Fibroblast of skin of right quadriceps (primary cell): ENCODE measurements at regions not wholly inside any gene's neighbourhood (a gene's known extent, or its start where the extent isn't known, plus 50 kb on each side); places are given as distances from the start of the nearest gene placed in this dataset.

Experiments
- DNase-seq: peaks from one replicate; pipeline ENCODE4 v3.0.0-alpha.2; 2013

DNA sequence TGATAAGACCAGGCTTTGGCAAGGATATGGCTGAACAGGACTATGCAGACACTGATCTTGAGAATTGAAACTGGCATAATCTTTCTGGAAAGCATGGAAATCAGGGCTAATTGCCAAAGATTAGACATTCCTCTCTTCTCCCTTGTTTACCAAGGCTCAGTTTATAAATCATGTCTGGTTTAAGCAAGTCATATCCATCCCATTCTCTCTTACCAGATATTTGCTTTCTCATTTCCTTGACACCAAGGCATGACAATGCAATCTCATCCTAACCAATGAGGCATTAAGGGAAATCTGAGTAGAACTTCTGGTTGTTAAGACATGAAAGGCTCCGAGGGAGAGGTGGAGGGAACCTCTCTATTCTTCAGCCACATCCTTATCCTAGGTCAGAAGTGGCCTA, 110.3 kb upstream of the CEP85L start:
- no peak for DNase-seq

DNA sequence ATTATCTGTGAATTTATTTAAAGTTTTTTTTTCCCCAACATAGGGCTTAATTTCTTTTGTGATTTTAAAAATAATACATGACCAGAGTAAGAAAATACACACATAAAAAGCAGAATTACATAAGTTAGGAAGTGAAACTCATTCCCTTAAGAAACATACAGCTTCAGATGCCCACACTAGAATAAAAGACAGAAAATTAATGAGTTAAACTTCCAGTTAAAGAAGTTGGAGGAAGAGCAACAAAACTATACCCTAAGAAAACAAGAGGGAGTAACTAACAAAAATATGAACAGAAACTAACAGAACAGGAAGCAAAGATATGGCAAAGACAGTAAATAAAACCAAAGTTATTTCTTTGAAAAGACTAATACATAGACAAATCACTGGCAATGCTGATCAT, 107.6 kb upstream of the CEP85L start:
- DNase-seq = no peak

DNA sequence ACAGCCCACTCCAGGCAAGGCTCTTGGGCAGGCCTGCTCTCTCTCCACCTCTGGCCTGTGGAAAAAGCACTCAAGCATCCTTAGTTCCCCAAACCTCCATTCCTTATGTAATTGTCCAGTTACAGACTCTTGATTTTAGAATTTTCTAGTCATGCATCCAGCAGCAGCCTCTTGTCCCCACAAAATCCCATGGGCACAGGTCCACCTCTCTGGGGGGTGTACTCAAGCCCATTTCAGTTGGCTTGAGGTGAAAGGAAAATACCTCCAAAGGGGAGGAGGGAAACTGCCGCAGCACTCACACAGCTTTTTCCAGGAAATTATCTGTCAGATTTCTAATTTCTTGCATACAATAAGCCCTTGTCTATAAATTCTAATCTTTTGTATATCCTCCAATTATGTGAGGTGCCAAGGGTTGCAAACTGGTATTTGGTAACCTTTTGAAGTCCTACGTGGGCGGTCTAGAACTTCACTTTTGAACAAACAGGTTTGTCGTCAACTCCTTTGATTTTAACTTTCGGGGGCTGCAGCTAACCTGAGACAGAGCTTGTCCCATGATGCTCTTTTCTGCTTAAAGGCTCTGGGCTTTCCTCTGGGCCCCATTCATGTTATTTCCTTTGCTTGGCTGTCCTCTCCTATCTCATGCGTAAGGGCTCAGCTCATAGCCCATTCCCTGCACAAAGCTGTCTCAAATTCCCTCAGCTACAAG, 104.7 kb upstream of the CEP85L start:
- DNase-seq = no peak

DNA sequence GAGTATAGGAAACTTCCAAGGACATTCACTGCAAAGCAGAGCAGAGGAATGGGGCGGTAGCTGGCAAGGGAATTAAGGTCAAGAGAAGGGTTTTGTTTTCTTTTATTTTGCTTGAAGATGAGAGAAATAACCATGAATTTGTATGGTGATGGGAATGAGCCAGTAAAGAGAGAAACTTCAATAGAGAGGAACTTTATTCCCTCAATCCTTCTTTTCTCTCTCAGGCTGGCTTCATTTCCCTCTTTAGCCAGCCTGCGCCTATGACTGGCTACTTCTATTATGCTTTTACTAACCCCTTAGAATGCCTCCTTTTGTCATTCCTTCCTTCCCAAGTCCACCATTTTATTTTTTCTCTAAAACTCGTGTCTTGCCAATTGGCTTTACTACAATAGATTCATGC, 101.4 kb upstream of the CEP85L start:
- DNase-seq = no peak

DNA sequence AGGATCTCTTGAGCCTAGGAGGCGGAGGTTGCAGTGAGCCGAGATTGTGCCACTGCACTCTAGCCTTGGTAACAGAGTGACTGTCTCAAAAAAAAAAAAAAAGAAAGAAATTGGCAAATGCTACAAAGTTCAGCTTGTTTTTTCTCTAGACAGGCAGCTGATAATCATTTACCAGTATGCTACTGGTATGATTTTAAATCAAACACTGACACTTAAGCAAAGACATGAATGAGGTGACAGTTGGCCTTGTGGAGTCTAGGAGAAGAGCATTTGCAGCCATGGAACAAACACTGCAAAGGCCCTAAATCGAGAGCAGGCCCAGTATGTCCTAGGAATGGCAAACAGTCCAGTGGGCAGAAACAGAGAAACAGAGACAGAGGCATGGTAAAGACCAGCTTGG, 99.7 kb upstream of the CEP85L start:
- no peak for DNase-seq

DNA sequence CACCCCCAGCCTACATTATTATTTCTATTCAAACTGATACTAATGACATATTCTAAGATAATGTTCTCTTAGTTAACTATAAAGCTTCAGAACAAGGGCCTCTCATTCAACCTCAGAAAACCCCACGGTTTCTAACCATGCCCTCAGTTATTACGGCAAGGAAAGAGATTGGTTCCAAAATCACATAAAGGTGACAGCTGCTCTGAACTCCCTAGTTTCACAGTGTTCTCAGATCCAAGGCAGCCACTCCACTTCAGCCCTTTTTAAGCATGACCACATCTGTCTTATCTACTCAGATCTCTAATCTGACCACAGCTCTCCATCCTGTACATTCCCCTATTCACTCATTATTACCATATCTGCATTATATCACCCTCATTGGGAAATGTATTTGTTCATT, 98.8 kb upstream of the CEP85L start:
- no peak for DNase-seq

DNA sequence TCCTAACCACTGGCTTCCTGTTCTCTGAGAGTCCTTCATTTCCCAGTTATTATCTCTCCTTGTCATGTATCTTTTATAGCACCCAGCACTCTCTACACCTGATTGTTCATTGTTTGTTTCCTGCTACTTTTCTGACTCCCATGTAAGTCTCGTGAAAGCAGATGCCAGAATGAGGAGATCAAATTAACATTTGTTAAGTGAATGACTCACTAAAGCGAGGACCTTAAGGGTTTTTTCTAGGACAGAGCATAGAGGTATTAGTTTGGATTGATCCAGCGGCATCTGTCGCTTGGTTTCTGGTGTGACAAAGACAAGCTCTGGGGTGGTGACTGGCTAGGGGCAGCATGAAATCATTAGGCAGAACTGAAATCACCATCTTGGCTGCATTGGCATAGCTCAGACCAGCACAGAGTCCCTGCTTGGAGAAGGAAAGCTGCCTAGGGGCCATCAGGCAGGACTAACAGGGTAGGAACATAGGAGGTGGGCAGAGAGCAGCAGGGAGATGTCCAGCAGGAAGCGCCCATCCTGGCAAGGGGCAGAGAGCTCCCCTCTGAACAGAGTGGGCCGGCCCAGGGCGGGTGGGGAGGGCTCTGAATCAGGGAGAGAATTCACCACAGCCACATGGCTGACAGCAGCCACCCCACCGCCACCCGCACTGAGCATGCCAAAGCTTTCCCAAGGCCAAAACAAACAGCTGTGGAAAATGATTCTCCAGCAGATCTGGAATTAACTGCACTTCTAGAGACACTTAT, 97.1 kb upstream of the CEP85L start:
- peak; percentile 55 for DNase-seq

DNA sequence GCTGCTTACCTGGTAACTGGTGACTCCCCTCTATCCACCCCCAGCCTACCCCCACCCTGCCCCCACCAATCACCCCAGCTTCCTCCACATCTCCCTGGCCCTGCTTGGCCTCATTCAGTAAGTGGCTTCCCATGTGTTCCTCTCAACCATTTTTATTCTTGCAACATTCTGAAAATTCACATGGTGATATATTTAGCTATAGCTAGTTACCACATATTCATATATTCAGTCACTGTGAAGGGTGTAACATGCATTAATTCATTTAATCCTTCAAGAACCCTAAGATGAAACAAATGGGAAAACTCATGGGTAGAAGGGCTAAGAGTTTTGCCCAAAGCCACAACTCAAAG, 95.4 kb upstream of the CEP85L start:
- DNase-seq = no peak

DNA sequence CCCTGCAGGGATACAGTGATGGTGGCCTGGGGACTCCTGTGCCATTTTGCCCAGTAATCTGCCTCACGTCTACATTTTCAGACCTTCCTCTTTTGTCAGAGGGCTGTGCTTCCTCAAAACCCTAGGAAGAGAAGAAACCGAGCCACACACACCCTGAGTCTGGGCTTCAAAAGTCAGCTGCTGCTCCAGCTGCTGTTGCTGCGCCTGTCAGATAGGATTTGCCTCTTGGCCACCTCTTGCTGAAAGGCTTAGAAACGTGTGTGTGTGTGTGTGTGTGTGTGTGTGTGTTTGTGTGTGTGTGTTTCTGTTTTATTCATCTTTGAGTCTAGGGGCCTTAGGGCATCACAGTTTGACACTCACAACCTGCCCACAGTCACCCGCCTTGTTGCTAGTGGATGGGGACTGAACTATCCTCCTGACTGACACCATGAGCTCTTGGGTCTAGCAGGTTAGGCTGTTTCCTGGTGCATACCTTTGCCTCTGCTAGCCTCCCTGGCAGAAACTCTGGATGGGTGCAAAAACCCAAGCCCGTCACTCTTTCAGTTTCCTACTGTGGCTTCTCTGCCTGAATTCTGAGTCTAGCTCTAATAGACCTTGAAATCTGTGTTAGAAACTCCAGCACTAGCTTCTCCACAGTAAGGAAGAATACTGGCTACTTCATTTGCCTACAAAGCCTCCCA, 94.9 kb upstream of the CEP85L start:
- no peak for DNase-seq

DNA sequence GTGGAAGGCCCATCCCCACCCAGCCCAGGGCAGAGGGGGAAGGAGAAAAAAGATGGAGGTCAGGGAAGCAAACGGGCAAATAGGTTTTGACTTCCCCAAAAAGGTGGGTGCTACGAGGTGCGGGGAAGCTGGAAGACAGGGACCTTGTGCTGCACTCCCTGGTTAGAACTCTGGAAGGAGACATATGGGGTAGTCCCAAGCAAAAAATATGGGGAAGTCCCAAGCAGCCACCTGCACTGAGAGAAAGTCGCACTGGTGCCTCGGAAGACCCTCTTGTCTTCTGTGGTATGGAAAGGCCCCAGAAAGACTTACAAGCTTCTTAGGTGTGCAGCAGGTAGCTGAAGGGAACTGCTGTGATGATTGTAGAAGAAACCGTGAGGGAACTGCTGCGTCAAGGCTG, 93.8 kb upstream of the CEP85L start:
- no peak for DNase-seq

DNA sequence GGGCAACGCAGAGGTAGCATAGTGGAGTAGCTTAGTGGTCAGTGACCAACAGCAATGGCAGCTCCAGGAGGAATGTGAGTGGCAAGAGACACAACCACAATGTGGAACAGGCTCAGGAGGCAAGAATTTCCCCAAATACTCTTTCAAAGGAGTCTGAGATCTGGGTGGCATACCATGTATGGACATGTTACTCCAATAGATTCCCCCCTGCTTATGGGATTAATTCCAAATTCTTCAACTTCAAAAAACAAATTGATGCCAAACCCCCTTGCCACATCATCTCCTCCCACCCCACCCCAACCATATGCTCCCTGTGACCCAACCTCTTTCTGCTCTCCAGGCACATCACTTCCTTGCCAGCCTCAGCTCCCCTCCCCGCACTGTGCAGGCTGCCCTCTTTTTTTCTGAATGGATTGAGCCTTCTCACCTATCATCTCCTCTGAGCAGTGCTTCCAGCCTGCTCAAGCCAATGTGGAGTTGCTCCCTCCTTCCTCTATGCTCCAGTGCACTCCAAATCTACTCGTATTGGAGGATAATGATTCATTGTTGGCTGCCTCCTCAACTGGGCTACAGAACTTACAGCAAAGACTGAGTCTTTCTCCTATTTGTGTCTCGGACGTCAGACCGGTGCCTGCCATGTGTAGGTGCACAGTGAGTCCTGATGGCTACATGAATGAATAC, 93.0 kb upstream of the CEP85L start:
- DNase-seq = peak; percentile 86

DNA sequence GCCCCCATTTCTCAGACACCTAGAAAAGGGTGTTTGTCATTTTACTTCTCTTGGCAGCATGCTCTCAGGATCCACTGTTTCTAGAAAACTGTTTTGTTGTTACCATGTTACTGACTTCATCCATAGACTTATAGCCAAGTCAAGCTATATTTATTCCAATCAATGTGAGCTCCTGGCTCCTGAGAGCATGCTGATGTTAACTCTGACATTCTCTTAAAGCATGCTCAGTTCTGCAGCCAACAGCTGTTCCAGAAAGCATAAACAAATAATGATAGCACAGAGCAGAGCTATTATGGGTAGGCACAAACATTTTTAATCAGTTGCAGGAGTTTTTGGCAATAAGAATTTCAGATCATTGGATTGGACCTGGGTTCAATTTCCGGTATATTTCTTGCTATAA, 92.4 kb upstream of the CEP85L start:
- DNase-seq = peak; percentile 44

DNA sequence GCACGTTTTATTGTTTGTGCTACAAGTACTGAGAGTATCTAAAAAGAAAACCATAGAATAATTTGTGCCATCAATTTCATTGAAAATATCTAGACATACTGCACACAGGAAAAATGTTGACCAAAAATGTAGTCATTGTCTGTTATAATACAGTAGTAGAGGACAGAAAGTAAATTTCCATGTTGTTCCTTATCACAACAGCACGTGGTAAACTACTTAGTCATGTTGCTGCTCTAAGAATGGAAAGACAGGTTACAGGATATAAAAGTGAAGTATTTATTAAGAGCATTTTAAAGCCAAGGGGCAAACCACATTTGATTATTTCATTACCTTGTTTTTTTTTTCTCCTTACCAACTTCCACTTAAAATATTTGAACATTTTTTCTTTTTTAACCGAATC, 89.0 kb upstream of the CEP85L start:
- DNase-seq = no peak

DNA sequence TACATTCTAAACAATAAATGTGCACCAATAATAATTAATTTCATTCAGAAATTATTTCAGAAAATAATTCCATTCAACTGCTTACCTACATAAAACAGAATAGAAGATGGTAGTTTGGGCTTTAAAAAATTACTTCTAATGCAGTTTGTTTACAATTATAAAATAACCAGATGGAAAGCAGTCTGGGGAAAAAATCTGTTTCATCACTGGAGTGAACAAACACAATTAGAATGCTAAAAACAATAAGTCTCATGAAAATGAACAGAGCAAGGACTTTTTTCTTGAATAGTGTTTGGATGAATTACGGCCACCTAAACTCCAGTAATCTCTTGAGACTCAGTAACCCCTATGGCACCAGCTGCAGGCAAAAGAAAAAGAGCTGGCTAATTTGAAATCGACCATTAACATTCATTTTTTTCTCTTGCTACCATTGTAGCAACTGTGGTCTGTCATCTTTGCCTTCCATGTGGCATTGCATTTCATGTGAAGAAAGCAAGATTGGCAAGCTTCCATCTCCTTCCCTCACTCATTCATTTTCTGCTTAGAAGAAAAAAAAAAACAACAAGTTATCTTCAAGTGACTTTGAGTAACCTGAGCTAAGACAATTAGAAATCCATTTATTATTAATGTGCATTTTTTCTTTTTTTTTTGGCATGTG, 88.4 kb upstream of the CEP85L start:
- DNase-seq = peak; percentile 20

DNA sequence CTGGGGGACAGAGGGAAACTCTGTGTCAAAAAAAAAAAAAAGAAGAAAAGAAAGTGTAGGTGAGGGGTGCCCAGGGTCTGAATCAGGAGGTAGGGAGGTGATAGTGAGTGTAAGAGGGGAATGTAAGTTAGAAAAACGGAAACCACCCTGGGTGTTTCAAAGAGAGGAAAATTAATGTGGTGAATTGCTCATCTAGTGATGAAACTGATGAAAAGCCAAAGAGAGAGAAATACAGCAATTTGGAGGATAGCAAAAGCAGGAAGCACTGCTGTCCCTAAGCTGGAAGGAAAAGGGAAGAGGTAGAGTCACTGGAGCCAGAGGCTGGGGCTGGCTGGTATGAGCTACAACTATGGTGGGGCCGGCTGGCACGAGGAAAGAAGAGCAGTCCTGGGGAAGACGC, 85.0 kb upstream of the CEP85L start:
- no peak for DNase-seq

DNA sequence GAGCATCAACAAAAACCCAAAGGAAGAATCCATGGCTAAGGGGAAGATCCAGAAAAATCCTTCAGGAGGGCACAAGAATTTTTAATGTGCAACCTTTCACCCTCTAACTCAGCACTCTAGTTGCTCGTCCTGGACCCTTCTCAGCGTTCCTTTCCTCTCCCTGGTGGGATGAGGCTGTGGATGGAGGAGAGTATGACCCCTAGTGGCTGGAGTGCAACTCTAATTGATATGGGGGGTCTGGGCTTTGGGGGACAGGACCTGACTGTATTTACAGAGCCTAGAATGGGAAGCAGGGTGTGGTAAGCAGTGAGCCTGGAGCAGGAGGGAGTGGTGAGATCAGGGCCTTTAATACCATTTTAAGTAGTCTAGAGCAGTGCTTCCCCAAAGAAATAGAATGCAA, 83.9 kb upstream of the CEP85L start:
- peak; percentile 32 for DNase-seq

DNA sequence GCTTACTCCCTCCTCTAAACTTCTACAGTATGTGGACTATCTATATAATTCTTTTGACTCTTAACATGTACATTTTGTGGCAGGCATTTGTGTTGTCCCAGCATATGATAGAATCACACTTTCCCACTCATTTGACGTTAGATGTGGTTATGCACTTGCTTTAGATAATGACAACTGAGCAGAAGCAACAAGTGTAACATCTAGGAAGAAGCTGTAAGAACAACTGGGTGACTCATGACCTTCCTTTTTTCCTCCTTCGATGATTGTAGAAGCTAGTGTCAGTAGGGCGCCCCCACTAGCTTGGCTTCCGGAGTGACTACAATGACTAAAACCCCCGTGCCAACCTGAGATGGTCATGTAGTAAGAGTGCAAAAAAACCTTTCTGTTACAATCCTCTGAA, 74.6 kb upstream of the CEP85L start:
- DNase-seq = no peak

DNA sequence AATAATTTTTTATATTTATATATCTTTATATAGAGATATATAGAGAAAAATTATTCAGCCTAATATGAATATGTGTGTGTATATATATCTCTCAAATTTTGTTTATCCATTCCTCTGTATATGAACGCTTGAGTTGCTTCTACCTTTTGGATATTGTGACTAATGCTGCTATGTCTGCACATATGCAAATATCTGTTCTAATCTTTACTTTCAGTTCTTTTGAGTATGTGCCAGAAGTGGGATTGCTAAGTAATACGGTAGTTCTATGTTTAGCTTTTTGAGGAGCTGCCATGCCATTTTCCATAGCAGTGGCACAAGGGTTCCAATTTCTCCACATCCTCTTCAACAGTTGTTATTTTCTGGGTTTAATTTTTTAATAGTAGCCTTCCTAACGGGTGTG, 72.8 kb upstream of the CEP85L start:
- no peak for DNase-seq

DNA sequence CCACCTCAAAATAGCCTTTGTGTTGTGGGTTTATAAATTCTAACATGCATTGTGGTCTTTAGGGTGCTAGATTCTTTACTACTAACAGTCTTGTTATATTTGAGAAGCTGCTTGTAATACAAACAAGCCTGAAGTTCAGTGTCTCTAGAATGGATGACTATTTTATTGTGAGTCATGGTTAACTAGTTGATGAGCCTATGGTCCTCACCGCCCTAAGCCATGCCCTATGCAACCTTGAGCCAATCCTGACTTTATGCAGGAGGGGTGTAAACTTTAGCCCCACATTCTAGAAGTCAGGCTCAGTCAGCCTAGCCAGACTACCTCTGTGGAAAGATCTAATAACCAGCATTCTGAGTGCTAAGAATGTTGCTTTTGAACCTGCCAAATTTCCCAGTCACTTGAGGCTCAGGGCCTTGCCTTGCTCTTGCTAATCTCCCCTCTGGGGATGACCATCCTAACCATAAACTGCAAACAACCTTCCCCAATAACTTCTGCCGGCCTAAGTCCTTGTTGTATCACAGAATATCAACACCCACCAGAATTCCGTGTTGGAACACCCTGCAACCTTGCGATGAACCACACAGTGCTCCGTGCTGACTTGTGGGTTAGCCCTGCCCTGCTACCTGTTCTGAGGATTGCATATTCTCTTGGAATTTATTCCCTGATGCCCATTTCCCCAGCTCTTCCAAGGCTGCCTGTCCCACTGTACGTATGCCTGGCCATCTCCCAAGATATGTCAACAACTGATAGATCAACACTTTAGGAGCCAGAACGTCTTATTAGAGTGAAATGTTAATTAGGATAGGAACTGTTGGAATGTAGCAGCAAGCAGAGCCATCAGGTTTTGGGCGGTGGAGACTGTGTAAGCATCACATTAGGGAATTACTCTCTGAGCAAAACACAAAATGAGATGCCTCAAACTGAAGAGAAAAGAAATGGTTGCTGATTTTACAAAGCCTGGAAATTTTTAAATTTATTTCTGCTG, 71.7 kb upstream of the CEP85L start:
- peak; percentile 17 for DNase-seq

DNA sequence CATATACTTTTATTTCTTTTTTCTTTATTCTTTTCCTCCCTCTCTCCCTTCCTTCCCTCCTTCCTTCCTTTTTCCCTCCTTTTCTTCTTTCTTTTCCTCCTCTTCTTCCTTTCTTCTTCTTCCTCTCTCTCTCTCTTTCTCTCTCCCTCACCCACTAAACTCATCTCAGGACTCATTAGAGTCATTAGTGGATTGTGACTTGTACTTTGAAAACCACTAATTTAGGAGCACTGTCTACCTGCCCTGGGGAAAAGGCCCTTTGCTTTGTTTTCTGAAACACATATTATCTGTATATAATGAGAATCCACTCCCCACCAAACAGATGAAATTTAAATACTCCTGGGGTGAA, 68.7 kb upstream of the CEP85L start:
- DNase-seq = no peak

DNA sequence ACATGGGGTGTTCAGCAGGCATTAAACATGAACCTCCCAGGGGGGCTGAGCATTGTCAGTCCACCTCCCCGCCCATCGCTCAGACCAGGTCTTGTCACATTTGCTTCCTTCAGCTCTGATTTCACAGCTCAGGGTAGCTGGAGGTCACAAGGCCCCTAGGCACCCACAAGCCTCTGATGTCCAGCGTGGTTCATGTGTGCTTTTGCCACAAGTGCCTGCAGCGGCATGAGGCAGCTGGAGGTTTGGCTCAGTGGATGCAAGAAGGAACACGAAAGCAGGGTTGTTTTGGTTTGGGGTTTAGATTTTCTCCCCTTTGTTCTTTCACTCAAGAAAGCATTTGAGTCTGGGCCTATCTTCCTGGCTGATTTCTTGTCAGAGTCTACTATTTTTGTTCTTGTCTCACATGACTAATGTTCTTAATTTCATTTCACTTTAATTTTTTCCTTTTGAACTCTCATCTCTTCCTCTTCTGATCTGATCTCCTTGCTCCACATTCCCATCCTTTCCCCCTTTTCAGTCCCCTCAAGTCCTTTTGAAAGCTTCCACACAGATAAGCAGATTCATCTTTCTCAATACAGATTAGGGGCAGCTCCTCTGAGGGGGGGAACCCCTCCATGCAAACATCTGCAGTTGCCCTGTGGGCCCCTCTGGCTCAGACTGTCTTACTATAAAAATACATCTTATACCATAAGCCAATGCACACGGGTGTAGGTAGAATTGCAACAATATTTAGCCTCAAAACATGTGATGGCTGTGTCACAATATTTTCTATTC, 68.1 kb upstream of the CEP85L start:
- no peak for DNase-seq
